DMS114 treated with DMSO at 0.1 percent for 48 hours (cell line): ENCODE measurements at regions not wholly inside any gene's neighbourhood (a gene's known extent, or its start where the extent isn't known, plus 50 kb on each side); places are given as distances from the start of the nearest gene placed in this dataset.

Experiments
- DNase-seq: peaks from one replicate; lab custom pipeline; 2025; ENCODE audit not compliant: unreplicated experiment; lab: John Stamatoyannopoulos, UW

- DNase-seq: no peak
These were observed 53.8 kb downstream of the ADM start for GRCh38 chr11:10358696-10359095.

GRCh38 chr11:10359171-10359570 is 54.3 kb downstream of the ADM start:
- DNase-seq: no peak

- DNase-seq: no peak
These were observed 56.0 kb downstream of the ADM start for GRCh38 chr11:10360835-10361234.

- DNase-seq: no peak
These were observed 60.2 kb downstream of the ADM start for GRCh38 chr11:10365045-10365444.

- peak; percentile 37 for DNase-seq
These were observed 61.9 kb downstream of the ADM start for GRCh38 chr11:10366568-10367331.

- DNase-seq: no peak
These were observed 67.2 kb downstream of the ADM start for GRCh38 chr11:10371926-10372641.

GRCh38 chr11:10373340-10373739 is 68.5 kb downstream of the ADM start:
- no peak for DNase-seq

- DNase-seq: no peak
These were observed 69.1 kb downstream of the ADM start for GRCh38 chr11:10373929-10374328.

GRCh38 chr11:10374386-10374785 is 69.5 kb downstream of the ADM start:
- no peak for DNase-seq

GRCh38 chr11:10375280-10375971 is 70.6 kb downstream of the ADM start:
- DNase-seq: no peak

GRCh38 chr11:10376061-10376460 is 71.2 kb downstream of the ADM start:
- DNase-seq: no peak

- no peak for DNase-seq
These were observed 72.3 kb downstream of the ADM start for GRCh38 chr11:10377183-10377582.

- DNase-seq: no peak
These were observed 73.5 kb downstream of the ADM start for GRCh38 chr11:10378362-10378761.

GRCh38 chr11:10379022-10379421 is 74.1 kb downstream of the ADM start:
- no peak for DNase-seq

- DNase-seq: no peak
These were observed 74.6 kb downstream of the ADM start for GRCh38 chr11:10379426-10379825.

- DNase-seq: no peak
These were observed 75.0 kb upstream of the AMPD3 start for GRCh38 chr11:10379871-10380568.

- no peak for DNase-seq
These were observed 74.1 kb upstream of the AMPD3 start for GRCh38 chr11:10380921-10381320.

GRCh38 chr11:10381736-10382135 is 73.3 kb upstream of the AMPD3 start:
- no peak for DNase-seq

- no peak for DNase-seq
These were observed 72.5 kb upstream of the AMPD3 start for GRCh38 chr11:10382518-10382917.

- no peak for DNase-seq
These were observed 69.4 kb upstream of the AMPD3 start for GRCh38 chr11:10385696-10386095.

GRCh38 chr11:10386361-10386760 is 68.7 kb upstream of the AMPD3 start:
- no peak for DNase-seq

- no peak for DNase-seq
These were observed 68.2 kb upstream of the AMPD3 start for GRCh38 chr11:10386861-10387205.
